HEK293 (cell line): ENCODE measurements at regions not wholly inside any gene's neighbourhood (a gene's known extent, or its start where the extent isn't known, plus 50 kb on each side); places are given as distances from the start of the nearest gene placed in this dataset.

Experiments
- CTCF ChIA-PET: fragments of 350-600 bp; formaldehyde crosslinking; extraction: SDS; loops from one replicate; lab custom pipeline; 2021; ENCODE audit warnings: antibody characterized with exemption; lab: Yijun Ruan, JAX
- POLR2A ChIA-PET: fragments of 300-600 bp; formaldehyde crosslinking; extraction: SDS; loops from one replicate; lab custom pipeline; 2020; ENCODE audit warnings: antibody characterized with exemption, inconsistent platforms; lab: Yijun Ruan, JAX
- H3K27ac ChIP-seq: fragments of 200-500 bp; sonication (Bioruptor generic); 2 replicates; pipeline ENCODE4 v1.5.1; 2014; ENCODE audit warnings: low read depth, low read length, control low read depth, inconsistent platforms; ENCODE audit errors: extremely low read depth
- H3K36me3 ChIP-seq, 2 experiments: fragments of 200-500 bp in 1 of 2; sonication (Bioruptor generic) in 1 of 2; 1 replicate in 1 of 2; 2 replicates in 1 of 2; pipeline ENCODE4 v1.5.1; 2014 to 2017; ENCODE audit warnings: inconsistent platforms in 2 of 2, low read length in 2 of 2; ENCODE audit not compliant: control insufficient read depth in 2 of 2, insufficient read depth in 1 of 2
- H3K4me1 ChIP-seq: fragments of 200-500 bp; sonication (Bioruptor generic); 2 replicates; pipeline ENCODE4 v1.5.1; 2014; ENCODE audit warnings: mild to moderate bottlenecking, low read length, inconsistent platforms; ENCODE audit not compliant: control insufficient read depth, insufficient read depth
- H3K4me3 ChIP-seq: 2 replicates; pipeline ENCODE4 v1.5.1; 2011; ENCODE audit warnings: low read depth, mild to moderate bottlenecking, control low read depth, low read length, moderate library complexity
- H3K9me3 ChIP-seq: fragments of 200-500 bp; sonication (Bioruptor generic); 2 replicates; pipeline ENCODE4 v1.5.1; 2014; ENCODE audit warnings: low read depth, low read length, inconsistent platforms; ENCODE audit not compliant: control insufficient read depth, insufficient read depth
- BCL11A ChIP-seq: fragments of 450-650 bp; formaldehyde crosslinking; IDR thresholded peaks from 2 replicates; pipeline ENCODE4 v1.5.1; 2016; ENCODE audit warnings: low read depth, missing biosample characterization, missing genetic modification characterization
- MEIS1 ChIP-seq: sonication (generic); formaldehyde crosslinking; IDR thresholded peaks from 2 replicates; pipeline ENCODE4 v1.8.1; 2022; ENCODE audit warnings: missing genetic modification reagents, mild to moderate bottlenecking, borderline replicate concordance
- MZF1 ChIP-seq: fragments of 450-650 bp; formaldehyde crosslinking; IDR thresholded peaks from 2 replicates; pipeline ENCODE4 v1.5.1; 2017; ENCODE audit warnings: missing biosample characterization, missing genetic modification characterization, borderline replicate concordance
- SETDB1 ChIP-seq: IDR thresholded peaks from one replicate; pipeline ENCODE4 v1.6.1; 2017; ENCODE audit warnings: mild to moderate bottlenecking, low read length, moderate library complexity, mixed read lengths; ENCODE audit not compliant: insufficient read length
- SP3 ChIP-seq: fragments of 450-650 bp; formaldehyde crosslinking; IDR thresholded peaks from 2 replicates; pipeline ENCODE4 v1.5.1; 2016; ENCODE audit warnings: missing biosample characterization, missing genetic modification characterization
- ZNF138 ChIP-seq: fragments of 450-650 bp; formaldehyde crosslinking; IDR thresholded peaks from 2 replicates; pipeline ENCODE4 v1.5.1; 2016; ENCODE audit warnings: missing biosample characterization, missing genetic modification characterization, borderline replicate concordance
- ZNF169 ChIP-seq: fragments of 450-650 bp; formaldehyde crosslinking; IDR thresholded peaks from 2 replicates; pipeline ENCODE4 v1.5.1; 2016; ENCODE audit warnings: missing biosample characterization, missing genetic modification characterization
- ZNF221 ChIP-seq: fragments of 450-650 bp; formaldehyde crosslinking; IDR thresholded peaks from 2 replicates; pipeline ENCODE4 v1.5.1; 2017; ENCODE audit warnings: missing biosample characterization, missing genetic modification characterization, borderline replicate concordance
- ZNF423 ChIP-seq: fragments of 450-650 bp; formaldehyde crosslinking; IDR thresholded peaks from 2 replicates; pipeline ENCODE4 v1.5.1; 2016; ENCODE audit warnings: missing biosample characterization, missing genetic modification characterization
- ZNF48 ChIP-seq: fragments of 450-650 bp; formaldehyde crosslinking; IDR thresholded peaks from 2 replicates; pipeline ENCODE4 v1.5.1; 2016; ENCODE audit warnings: missing biosample characterization, missing genetic modification characterization
- ZNF529 ChIP-seq: fragments of 450-650 bp; formaldehyde crosslinking; IDR thresholded peaks from 2 replicates; pipeline ENCODE4 v1.5.1; 2017; ENCODE audit warnings: missing genetic modification characterization, missing biosample characterization; ENCODE audit not compliant: insufficient replicate concordance
- ZNF530 ChIP-seq: fragments of 450-650 bp; formaldehyde crosslinking; IDR thresholded peaks from 2 replicates; pipeline ENCODE4 v1.5.1; 2016; ENCODE audit warnings: low read depth, missing biosample characterization, missing genetic modification characterization
- ZNF558 ChIP-seq: fragments of 450-650 bp; formaldehyde crosslinking; IDR thresholded peaks from 2 replicates; pipeline ENCODE4 v1.5.1; 2016; ENCODE audit warnings: missing biosample characterization, missing genetic modification characterization
- ZNF560 ChIP-seq: fragments of 450-650 bp; formaldehyde crosslinking; IDR thresholded peaks from 2 replicates; pipeline ENCODE4 v1.5.1; 2017; ENCODE audit warnings: missing biosample characterization, missing genetic modification characterization, borderline replicate concordance
- ZNF707 ChIP-seq: fragments of 450-650 bp; formaldehyde crosslinking; IDR thresholded peaks from 2 replicates; pipeline ENCODE4 v1.5.1; 2016; ENCODE audit warnings: missing biosample characterization, missing genetic modification characterization
- ZNF777 ChIP-seq: fragments of 450-650 bp; formaldehyde crosslinking; IDR thresholded peaks from 2 replicates; pipeline ENCODE4 v1.5.1; 2017; ENCODE audit warnings: missing biosample characterization, missing genetic modification characterization, borderline replicate concordance
- TF ChIP-seq, protein P1 (sequence below): fragments of 450-650 bp; formaldehyde crosslinking; IDR thresholded peaks from 2 replicates; pipeline ENCODE4 v1.5.1; 2016; ENCODE audit warnings: missing biosample characterization, missing genetic modification characterization, borderline replicate concordance
- TF ChIP-seq, protein P2 (sequence below): fragments of 450-650 bp; formaldehyde crosslinking; IDR thresholded peaks from 2 replicates; pipeline ENCODE4 v1.5.1; 2016; ENCODE audit warnings: missing biosample characterization, missing genetic modification characterization
- TF ChIP-seq, protein P3 (sequence below): fragments of 450-650 bp; formaldehyde crosslinking; IDR thresholded peaks from 2 replicates; pipeline ENCODE4 v1.5.1; 2017; ENCODE audit warnings: missing biosample characterization, mild to moderate bottlenecking, missing genetic modification characterization, moderate library complexity
- TF ChIP-seq, protein P4 (sequence below): fragments of 450-650 bp; formaldehyde crosslinking; IDR thresholded peaks from 2 replicates; pipeline ENCODE4 v1.5.1; 2016; ENCODE audit warnings: missing biosample characterization, missing genetic modification characterization
- TF ChIP-seq, protein P5 (sequence below): fragments of 450-650 bp; formaldehyde crosslinking; IDR thresholded peaks from 2 replicates; pipeline ENCODE4 v1.5.1; 2017; ENCODE audit warnings: missing biosample characterization, missing genetic modification characterization

- TF ChIP-seq, protein P1, sequence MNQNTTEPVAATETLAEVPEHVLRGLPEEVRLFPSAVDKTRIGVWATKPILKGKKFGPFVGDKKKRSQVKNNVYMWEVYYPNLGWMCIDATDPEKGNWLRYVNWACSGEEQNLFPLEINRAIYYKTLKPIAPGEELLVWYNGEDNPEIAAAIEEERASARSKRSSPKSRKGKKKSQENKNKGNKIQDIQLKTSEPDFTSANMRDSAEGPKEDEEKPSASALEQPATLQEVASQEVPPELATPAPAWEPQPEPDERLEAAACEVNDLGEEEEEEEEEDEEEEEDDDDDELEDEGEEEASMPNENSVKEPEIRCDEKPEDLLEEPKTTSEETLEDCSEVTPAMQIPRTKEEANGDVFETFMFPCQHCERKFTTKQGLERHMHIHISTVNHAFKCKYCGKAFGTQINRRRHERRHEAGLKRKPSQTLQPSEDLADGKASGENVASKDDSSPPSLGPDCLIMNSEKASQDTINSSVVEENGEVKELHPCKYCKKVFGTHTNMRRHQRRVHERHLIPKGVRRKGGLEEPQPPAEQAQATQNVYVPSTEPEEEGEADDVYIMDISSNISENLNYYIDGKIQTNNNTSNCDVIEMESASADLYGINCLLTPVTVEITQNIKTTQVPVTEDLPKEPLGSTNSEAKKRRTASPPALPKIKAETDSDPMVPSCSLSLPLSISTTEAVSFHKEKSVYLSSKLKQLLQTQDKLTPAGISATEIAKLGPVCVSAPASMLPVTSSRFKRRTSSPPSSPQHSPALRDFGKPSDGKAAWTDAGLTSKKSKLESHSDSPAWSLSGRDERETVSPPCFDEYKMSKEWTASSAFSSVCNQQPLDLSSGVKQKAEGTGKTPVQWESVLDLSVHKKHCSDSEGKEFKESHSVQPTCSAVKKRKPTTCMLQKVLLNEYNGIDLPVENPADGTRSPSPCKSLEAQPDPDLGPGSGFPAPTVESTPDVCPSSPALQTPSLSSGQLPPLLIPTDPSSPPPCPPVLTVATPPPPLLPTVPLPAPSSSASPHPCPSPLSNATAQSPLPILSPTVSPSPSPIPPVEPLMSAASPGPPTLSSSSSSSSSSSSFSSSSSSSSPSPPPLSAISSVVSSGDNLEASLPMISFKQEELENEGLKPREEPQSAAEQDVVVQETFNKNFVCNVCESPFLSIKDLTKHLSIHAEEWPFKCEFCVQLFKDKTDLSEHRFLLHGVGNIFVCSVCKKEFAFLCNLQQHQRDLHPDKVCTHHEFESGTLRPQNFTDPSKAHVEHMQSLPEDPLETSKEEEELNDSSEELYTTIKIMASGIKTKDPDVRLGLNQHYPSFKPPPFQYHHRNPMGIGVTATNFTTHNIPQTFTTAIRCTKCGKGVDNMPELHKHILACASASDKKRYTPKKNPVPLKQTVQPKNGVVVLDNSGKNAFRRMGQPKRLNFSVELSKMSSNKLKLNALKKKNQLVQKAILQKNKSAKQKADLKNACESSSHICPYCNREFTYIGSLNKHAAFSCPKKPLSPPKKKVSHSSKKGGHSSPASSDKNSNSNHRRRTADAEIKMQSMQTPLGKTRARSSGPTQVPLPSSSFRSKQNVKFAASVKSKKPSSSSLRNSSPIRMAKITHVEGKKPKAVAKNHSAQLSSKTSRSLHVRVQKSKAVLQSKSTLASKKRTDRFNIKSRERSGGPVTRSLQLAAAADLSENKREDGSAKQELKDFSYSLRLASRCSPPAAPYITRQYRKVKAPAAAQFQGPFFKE = no peak
- TF ChIP-seq, protein P2, sequence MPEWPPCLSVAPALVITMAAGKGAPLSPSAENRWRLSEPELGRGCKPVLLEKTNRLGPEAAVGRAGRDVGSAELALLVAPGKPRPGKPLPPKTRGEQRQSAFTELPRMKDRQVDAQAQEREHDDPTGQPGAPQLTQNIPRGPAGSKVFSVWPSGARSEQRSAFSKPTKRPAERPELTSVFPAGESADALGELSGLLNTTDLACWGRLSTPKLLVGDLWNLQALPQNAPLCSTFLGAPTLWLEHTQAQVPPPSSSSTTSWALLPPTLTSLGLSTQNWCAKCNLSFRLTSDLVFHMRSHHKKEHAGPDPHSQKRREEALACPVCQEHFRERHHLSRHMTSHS = no peak
Observed at GRCh38 chr10:44775402-44775741, 135.8 kb upstream of the TMEM72 start (continued).

GRCh38 chr10:44776181-44776580 is 135.0 kb upstream of the TMEM72 start:
- ChIA-PET CTCF (no interaction called here), POLR2A (no interaction called here)
- TF ChIP-seq SP3 = no peak
- TF ChIP-seq, protein P3, sequence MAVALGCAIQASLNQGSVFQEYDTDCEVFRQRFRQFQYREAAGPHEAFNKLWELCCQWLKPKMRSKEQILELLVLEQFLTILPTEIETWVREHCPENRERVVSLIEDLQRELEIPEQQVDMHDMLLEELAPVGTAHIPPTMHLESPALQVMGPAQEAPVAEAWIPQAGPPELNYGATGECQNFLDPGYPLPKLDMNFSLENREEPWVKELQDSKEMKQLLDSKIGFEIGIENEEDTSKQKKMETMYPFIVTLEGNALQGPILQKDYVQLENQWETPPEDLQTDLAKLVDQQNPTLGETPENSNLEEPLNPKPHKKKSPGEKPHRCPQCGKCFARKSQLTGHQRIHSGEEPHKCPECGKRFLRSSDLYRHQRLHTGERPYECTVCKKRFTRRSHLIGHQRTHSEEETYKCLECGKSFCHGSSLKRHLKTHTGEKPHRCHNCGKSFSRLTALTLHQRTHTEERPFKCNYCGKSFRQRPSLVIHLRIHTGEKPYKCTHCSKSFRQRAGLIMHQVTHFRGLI = no peak
- TF ChIP-seq SETDB1 = no peak
- TF ChIP-seq BCL11A (tag by site-specific recombination) = no peak
- no peak for TF ChIP-seq ZNF529
- TF ChIP-seq ZNF558 (tag by site-specific recombination) = no peak
- no peak for TF ChIP-seq ZNF777
- no peaks in the 10 kb centered on the region for H3K36me3 ChIP-seq
- no peak overlapping the region for H3K27ac ChIP-seq
- H3K4me1 ChIP-seq = no peaks in the 10 kb centered on the region
- no peak overlapping the region for H3K4me3 ChIP-seq
- no peaks in the 10 kb centered on the region for H3K9me3 ChIP-seq

DNA sequence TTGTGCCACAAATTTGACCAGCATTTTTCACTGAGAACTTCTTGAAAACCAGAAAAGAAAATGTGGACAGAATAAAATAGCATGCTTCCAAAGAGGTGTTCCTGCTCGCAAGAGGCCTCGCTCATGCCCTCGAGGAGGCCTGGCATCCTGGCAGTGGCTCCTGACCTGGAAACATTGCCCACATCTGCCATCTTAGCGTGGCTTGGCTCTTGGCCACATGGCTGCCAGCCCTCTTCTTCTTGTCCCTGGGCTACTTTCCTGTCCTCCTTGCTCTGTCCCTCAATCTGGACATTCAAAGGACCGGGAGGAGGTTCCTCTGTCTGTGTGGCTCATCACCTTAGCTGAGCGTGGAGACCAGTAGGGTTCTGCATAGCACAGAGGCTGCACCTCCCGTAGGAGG is 131.6 kb upstream of the TMEM72 start:
- TF ChIP-seq ZNF138 = no peak
- TF ChIP-seq ZNF221 (tag by site-specific recombination) = no peak
- no peak for TF ChIP-seq MEIS1 (CRISPR knock-in tag)
- TF ChIP-seq ZNF530 (tag by site-specific recombination) = no peak
- Histone ChIP-seq H3K27ac (no peak overlapping the region), H3K4me1 (no peaks in the 10 kb centered on the region), H3K9me3 (no peaks in the 10 kb centered on the region), H3K4me3 (no peak overlapping the region), H3K36me3 (no peaks in the 10 kb centered on the region)
- POLR2A ChIA-PET = no interaction called here
- CTCF ChIA-PET = no interaction called here

DNA sequence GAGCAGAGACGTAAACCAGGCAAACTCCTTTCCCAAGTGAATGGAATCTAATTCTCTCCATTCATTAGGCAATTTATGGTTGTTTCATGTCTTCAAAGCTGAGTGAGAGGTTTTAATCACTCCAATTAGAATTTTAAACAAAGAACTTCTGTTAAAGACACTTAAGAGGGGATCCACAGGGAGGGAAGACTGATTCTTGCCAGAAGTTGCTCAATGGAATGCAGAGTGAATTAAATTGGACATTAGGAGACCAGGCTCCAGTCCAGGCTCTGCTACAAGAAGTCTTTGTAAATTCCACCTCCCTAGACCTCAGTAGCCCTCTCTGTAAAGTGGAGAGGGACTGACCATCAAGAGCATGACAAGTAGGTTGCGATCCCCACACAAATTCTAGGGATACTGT is 130.7 kb upstream of the TMEM72 start:
- Histone ChIP-seq H3K9me3 (no peaks in the 10 kb centered on the region), H3K4me3 (no peak overlapping the region), H3K36me3 (no peaks in the 10 kb centered on the region), H3K4me1 (no peaks in the 10 kb centered on the region), H3K27ac (no peak overlapping the region)
- ChIA-PET CTCF (interaction anchor here (0.5 kb wide), 1 partner anchor 27 kb away, joined by 5 read pairs; no protein-coding TSS in a partner anchor), POLR2A (no interaction called here)
- no peak for TF ChIP-seq ZNF423 (tag by site-specific recombination)
- TF ChIP-seq, protein P4, sequence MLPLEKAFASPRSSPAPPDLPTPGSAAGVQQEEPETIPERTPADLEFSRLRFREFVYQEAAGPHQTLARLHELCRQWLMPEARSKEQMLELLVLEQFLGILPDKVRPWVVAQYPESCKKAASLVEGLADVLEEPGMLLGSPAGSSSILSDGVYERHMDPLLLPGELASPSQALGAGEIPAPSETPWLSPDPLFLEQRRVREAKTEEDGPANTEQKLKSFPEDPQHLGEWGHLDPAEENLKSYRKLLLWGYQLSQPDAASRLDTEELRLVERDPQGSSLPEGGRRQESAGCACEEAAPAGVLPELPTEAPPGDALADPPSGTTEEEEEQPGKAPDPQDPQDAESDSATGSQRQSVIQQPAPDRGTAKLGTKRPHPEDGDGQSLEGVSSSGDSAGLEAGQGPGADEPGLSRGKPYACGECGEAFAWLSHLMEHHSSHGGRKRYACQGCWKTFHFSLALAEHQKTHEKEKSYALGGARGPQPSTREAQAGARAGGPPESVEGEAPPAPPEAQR = no peak
- no peak for TF ChIP-seq ZNF707
- TF ChIP-seq ZNF169 (tag by site-specific recombination) = no peak
- no peak for TF ChIP-seq ZNF48 (tag by site-specific recombination)
- no peak for TF ChIP-seq MZF1
- TF ChIP-seq ZNF560 (tag by site-specific recombination) = no peak
- no peak for TF ChIP-seq MEIS1 (CRISPR knock-in tag)
- TF ChIP-seq, protein P5, sequence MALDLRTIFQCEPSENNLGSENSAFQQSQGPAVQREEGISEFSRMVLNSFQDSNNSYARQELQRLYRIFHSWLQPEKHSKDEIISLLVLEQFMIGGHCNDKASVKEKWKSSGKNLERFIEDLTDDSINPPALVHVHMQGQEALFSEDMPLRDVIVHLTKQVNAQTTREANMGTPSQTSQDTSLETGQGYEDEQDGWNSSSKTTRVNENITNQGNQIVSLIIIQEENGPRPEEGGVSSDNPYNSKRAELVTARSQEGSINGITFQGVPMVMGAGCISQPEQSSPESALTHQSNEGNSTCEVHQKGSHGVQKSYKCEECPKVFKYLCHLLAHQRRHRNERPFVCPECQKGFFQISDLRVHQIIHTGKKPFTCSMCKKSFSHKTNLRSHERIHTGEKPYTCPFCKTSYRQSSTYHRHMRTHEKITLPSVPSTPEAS (tag by site-specific recombination) = no peak
